PC-9 (cell line): ENCODE measurements at regions not wholly inside any gene's neighbourhood (a gene's known extent, or its start where the extent isn't known, plus 50 kb on each side); places are given as distances from the start of the nearest gene placed in this dataset.

Experiments
- BruUV-seq: library from RNA; stranded (reverse); fragments of 400-500 nt; replicated peaks from 2 replicates; lab custom pipeline; 2021; lab: Mats Ljungman, UMichigan
- CTCF ChIA-PET: fragments of 300-600 bp; sonication (Branson Sonifier 250); formaldehyde crosslinking; loops from one replicate; lab custom pipeline; 2022; ENCODE audit warnings: antibody characterized with exemption; lab: Charles Lee
- POLR2A ChIA-PET: fragments of 300-600 bp; sonication (Branson Sonifier 250); formaldehyde crosslinking; loops from one replicate; lab custom pipeline; 2022; ENCODE audit warnings: antibody characterized with exemption; ENCODE audit not compliant: unreplicated experiment; lab: Charles Lee
- DNase-seq, 2 experiments: peaks; one replicate each; pipeline versions ENCODE4 v3.0.0 to v3.0.0-alpha.2; 2015 to 2022; ENCODE audit warnings: mixed read lengths in 1 of 2
- H2AFZ ChIP-seq: fragments of 200-600 bp; sonication (generic); 2 replicates; pipeline ENCODE4 v1.8.1; 2017; ENCODE audit warnings: antibody characterized with exemption
- H3F3A ChIP-seq: fragments of 200-600 bp; sonication (generic); 2 replicates; pipeline ENCODE4 v1.8.1; 2017; ENCODE audit warnings: antibody characterized with exemption, mild to moderate bottlenecking, low read depth; ENCODE audit not compliant: insufficient read depth
- H3K27ac ChIP-seq: fragments of 200-600 bp; sonication (generic); 2 replicates; pipeline ENCODE4 v1.6.1; 2016; ENCODE audit warnings: mixed run types
- H3K27me3 ChIP-seq: fragments of 200-600 bp; sonication (generic); 2 replicates; pipeline ENCODE4 v1.6.1; 2016; ENCODE audit warnings: low read depth, mixed run types; ENCODE audit not compliant: insufficient read depth
- H3K36me3 ChIP-seq: fragments of 200-600 bp; sonication (generic); 2 replicates; pipeline ENCODE4 v1.6.1; 2016; ENCODE audit warnings: low read depth, mixed run types
- H3K4me1 ChIP-seq: fragments of 200-600 bp; sonication (generic); replicated peaks from 2 replicates; pipeline ENCODE4 v1.6.1; 2016; ENCODE audit warnings: mixed run types; ENCODE audit not compliant: insufficient read depth
- H3K4me2 ChIP-seq: fragments of 200-600 bp; sonication (generic); 2 replicates; pipeline ENCODE4 v1.6.1; 2017; ENCODE audit warnings: mixed run types
- H3K4me3 ChIP-seq: fragments of 200-600 bp; sonication (generic); 2 replicates; pipeline ENCODE4 v1.6.1; 2016; ENCODE audit warnings: mixed run types
- H3K79me2 ChIP-seq: fragments of 200-600 bp; sonication (generic); 2 replicates; pipeline ENCODE4 v1.6.1; 2017; ENCODE audit warnings: low read depth, mixed run types
- H3K9me2 ChIP-seq: fragments of 200-600 bp; sonication (generic); 2 replicates; pipeline ENCODE4 v1.8.1; 2017; ENCODE audit warnings: mild to moderate bottlenecking; ENCODE audit not compliant: insufficient read depth
- H3K9me3 ChIP-seq: fragments of 200-600 bp; sonication (generic); 2 replicates; pipeline ENCODE4 v1.8.1; 2016; ENCODE audit warnings: low read depth; ENCODE audit not compliant: insufficient read depth
- H4K20me1 ChIP-seq: fragments of 200-600 bp; sonication (generic); 2 replicates; pipeline ENCODE4 v1.8.1; 2017; ENCODE audit not compliant: insufficient read depth
- EZH2 ChIP-seq: fragments of 200-600 bp; sonication (generic); IDR thresholded peaks from 2 replicates; pipeline ENCODE4 v1.8.0; 2017; ENCODE audit warnings: antibody characterized with exemption, low read depth
- intact Hi-C: fragments of 100-400 bp; cut with micrococcal nuclease; formaldehyde crosslinking; loops from one replicate; pipeline ENCODE4 v1.10.0; 2022; ENCODE audit not compliant: unreplicated experiment
- TF ChIP-seq, protein P1 (sequence below): fragments of 200-600 bp; sonication (generic); conservative IDR thresholded peaks from 2 replicates; pipeline ENCODE4 v1.6.1; 2017; ENCODE audit warnings: mixed run types, antibody characterized with exemption, mild to moderate bottlenecking, moderate library complexity

GRCh38 chr4:81804849-81805248 lies 333.1 kb upstream of the RASGEF1B start:
- Histone ChIP-seq H3K27me3 (no peaks in the 10 kb centered on the region), H3K27ac (no peak overlapping the region), H2AFZ (no peak overlapping the region), H3F3A (no peaks in the 10 kb centered on the region), H3K4me2 (no peak overlapping the region), H3K79me2 (no peaks in the 10 kb centered on the region), H3K9me3 (no peaks in the 10 kb centered on the region), H4K20me1 (no peaks in the 10 kb centered on the region), H3K4me3 (no peak overlapping the region), H3K9me2 (no peaks in the 10 kb centered on the region), H3K4me1 (no peaks in the 10 kb centered on the region), H3K36me3 (no peaks in the 10 kb centered on the region)
- CTCF ChIA-PET: no interaction called here
- no TSS peak for BruUV-seq
- no peak for TF ChIP-seq EZH2
- TF ChIP-seq, protein P1, sequence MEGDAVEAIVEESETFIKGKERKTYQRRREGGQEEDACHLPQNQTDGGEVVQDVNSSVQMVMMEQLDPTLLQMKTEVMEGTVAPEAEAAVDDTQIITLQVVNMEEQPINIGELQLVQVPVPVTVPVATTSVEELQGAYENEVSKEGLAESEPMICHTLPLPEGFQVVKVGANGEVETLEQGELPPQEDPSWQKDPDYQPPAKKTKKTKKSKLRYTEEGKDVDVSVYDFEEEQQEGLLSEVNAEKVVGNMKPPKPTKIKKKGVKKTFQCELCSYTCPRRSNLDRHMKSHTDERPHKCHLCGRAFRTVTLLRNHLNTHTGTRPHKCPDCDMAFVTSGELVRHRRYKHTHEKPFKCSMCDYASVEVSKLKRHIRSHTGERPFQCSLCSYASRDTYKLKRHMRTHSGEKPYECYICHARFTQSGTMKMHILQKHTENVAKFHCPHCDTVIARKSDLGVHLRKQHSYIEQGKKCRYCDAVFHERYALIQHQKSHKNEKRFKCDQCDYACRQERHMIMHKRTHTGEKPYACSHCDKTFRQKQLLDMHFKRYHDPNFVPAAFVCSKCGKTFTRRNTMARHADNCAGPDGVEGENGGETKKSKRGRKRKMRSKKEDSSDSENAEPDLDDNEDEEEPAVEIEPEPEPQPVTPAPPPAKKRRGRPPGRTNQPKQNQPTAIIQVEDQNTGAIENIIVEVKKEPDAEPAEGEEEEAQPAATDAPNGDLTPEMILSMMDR: no peak
- intact Hi-C loops: no loop called here
- no peak for DNase-seq
- POLR2A ChIA-PET: no interaction called here

DNA sequence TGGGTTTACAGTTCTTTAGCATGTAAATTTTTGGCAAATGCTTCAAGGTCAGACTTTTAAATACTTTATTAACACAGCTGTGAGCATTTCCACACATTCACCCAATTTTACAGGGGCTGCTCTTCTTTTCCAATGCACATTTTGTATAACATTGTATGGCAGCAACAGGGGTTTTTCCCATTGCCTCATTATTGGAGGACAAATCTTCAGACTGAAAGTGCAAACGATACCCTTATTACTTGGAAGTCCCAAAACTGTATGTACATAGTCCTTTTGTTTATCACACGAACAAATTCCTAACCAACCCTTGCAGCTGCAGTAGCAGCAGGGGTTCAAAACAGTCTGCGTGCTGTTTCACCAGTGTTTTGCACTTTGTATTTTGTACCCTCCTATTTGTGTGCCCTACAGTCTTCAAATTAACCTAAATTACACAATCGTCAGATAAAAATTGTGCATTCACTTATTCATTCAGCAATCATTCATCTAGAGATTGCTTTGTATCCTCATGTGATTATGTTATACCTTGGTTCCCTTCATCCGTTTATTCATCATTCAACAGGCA lies 330.7 kb upstream of the RASGEF1B start:
- Histone ChIP-seq H3K4me3 (no peak overlapping the region), H3F3A (no peaks in the 10 kb centered on the region), H2AFZ (no peak overlapping the region), H3K36me3 (no peaks in the 10 kb centered on the region), H4K20me1 (no peaks in the 10 kb centered on the region), H3K27ac (no peak overlapping the region), H3K4me2 (no peak overlapping the region), H3K4me1 (no peaks in the 10 kb centered on the region), H3K9me2 (no peaks in the 10 kb centered on the region), H3K79me2 (no peaks in the 10 kb centered on the region), H3K9me3 (no peaks in the 10 kb centered on the region), H3K27me3 (no peaks in the 10 kb centered on the region)
- CTCF ChIA-PET: no interaction called here
- POLR2A ChIA-PET: no interaction called here
- intact Hi-C loops: no loop called here
- DNase-seq: no peak
- BruUV-seq: no TSS peak
- TF ChIP-seq EZH2: no peak
- TF ChIP-seq, protein P1: no peak

DNA sequence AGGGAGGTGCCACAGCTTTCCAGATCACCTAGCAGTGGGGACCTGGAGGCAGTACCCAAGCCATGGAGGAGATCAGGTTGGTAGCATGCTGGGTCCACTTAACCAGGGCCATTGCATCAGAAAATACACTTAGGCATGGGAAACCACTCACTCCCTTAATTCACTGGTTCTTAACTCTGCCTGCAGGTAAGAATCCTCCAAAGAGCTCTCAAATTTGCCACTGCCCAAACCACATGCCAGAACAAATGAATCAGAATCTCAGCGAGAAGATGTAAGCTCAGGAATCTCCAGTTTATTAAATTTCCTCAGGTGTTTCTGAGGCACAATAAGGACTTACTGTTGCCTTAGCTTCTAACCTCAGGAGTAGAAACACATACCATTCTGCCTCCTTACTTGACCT lies 327.7 kb upstream of the RASGEF1B start:
- no peak overlapping the region for H3K4me2 ChIP-seq
- H3K27me3 ChIP-seq: no peaks in the 10 kb centered on the region
- intact Hi-C loops: no loop called here
- no peak for DNase-seq
- BruUV-seq: no TSS peak
- no peaks in the 10 kb centered on the region for H4K20me1 ChIP-seq
- POLR2A ChIA-PET: no interaction called here
- H3K36me3 ChIP-seq: no peaks in the 10 kb centered on the region
- H3K9me3 ChIP-seq: no peaks in the 10 kb centered on the region
- no peaks in the 10 kb centered on the region for H3K79me2 ChIP-seq
- no peaks in the 10 kb centered on the region for H3F3A ChIP-seq
- no peak overlapping the region for H2AFZ ChIP-seq
- no peak overlapping the region for H3K4me3 ChIP-seq
- no peaks in the 10 kb centered on the region for H3K9me2 ChIP-seq
- H3K27ac ChIP-seq: no peak overlapping the region
- no peaks in the 10 kb centered on the region for H3K4me1 ChIP-seq
- CTCF ChIA-PET: no interaction called here
- TF ChIP-seq, protein P1: no peak
- no peak for TF ChIP-seq EZH2
